Right atrium auricular region (tissue), 2 donors: ENCODE measurements at regions not wholly inside any gene's neighbourhood (a gene's known extent, or its start where the extent isn't known, plus 50 kb on each side); places are given as distances from the start of the nearest gene placed in this dataset.
"Not testable (repeated sequence)": the region's sequence is repeated elsewhere in the genome, so short reads cannot be mapped to it uniquely, and the experiment has no call there.

Experiments
- DNase-seq: peaks from one replicate; pipeline ENCODE4 v3.0.0-alpha.2; 2019; ENCODE audit warnings: low spot score
- H3K27ac ChIP-seq, 2 donors: fragments of 200-600 bp; sonication (generic); 1 replicate in 1 of 2; 2 replicates in 1 of 2; pipeline ENCODE4 v1.5.1; 2016 to 2019
- H3K27me3 ChIP-seq, 2 donors: fragments of 200-600 bp; sonication (generic); one replicate each; pipeline versions ENCODE4 v1.5.1 to v1.6.0; 2017 to 2019
- H3K36me3 ChIP-seq: fragments of 200-600 bp; sonication (generic); one replicate; pipeline ENCODE4 v1.5.1; 2016
- H3K4me1 ChIP-seq, 2 donors: fragments of 200-600 bp; sonication (generic); one replicate each; pipeline versions ENCODE4 v1.5.1 to v1.6.0; 2017 to 2019
- H3K4me3 ChIP-seq, 2 donors: fragments of 200-600 bp; sonication (generic); 1 replicate in 1 of 2; 2 replicates in 1 of 2; pipeline ENCODE4 v1.5.1; 2017 to 2019; ENCODE audit warnings: mild to moderate bottlenecking in 1 of 2, moderate library complexity in 1 of 2
- H3K9me3 ChIP-seq, 2 donors: fragments of 200-600 bp; sonication (generic); one replicate each; pipeline ENCODE4 v1.5.1; 2019
- TF ChIP-seq, protein P1 (sequence below), 2 donors: fragments of 200-600 bp; sonication (generic); IDR thresholded peaks; one replicate each; pipeline ENCODE4 v1.5.1; 2019; ENCODE audit warnings: antibody characterized with exemption in 2 of 2

DNA sequence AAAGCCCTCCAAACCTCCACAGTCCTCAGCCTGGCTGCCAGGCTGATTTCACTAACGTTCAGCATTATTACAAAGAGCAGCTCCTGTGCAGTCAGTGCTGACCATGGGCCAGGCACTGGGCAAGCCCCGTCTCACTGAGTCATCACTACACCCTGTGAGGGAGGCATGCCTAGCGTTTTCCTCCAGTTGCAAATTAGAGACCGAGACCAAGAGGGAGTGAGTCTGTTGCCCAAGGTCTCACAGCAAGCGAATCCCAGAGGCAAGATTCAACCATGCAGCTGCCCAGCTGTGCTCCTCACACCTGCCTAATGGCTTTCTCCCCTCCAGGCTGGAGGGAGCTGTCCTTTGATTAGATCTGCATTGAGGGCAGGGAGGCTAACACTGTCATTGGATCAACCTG, 229.3 kb upstream of the LHX5 start:
- Histone ChIP-seq H3K27me3 (peaks cover 0 to 4% of the 10 kb centered on the region in 2 donors), H3K36me3 (no peaks in the 10 kb centered on the region), H3K27ac (no peak overlapping the region), H3K4me1 (no peaks in the 10 kb centered on the region), H3K9me3 (no peaks in the 10 kb centered on the region), H3K4me3 (no peak overlapping the region)
- TF ChIP-seq, protein P1, sequence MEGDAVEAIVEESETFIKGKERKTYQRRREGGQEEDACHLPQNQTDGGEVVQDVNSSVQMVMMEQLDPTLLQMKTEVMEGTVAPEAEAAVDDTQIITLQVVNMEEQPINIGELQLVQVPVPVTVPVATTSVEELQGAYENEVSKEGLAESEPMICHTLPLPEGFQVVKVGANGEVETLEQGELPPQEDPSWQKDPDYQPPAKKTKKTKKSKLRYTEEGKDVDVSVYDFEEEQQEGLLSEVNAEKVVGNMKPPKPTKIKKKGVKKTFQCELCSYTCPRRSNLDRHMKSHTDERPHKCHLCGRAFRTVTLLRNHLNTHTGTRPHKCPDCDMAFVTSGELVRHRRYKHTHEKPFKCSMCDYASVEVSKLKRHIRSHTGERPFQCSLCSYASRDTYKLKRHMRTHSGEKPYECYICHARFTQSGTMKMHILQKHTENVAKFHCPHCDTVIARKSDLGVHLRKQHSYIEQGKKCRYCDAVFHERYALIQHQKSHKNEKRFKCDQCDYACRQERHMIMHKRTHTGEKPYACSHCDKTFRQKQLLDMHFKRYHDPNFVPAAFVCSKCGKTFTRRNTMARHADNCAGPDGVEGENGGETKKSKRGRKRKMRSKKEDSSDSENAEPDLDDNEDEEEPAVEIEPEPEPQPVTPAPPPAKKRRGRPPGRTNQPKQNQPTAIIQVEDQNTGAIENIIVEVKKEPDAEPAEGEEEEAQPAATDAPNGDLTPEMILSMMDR (IDR thresholded peaks at IDR 0.05), result no peak
- no peak for DNase-seq

DNA sequence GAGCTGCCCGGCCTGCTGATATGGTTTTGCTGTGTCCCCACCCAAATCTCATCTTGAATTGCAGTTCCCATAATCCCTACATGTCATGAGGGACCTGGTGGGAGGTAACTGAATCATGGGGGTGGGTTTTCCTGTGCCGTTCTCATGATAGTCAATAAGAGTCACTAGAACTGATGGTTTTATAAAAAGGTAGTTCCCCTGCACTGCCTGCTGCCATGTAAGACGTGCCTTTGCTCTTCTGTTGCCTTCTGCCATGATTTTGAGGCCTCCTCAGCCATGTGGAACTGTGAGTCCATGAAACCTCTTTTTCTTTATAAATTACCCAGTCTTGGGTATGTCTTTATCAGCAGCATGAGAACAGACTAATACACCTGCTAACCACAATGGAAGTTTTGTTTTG, 228.3 kb upstream of the LHX5 start:
- not testable (repeated sequence) for H3K9me3 ChIP-seq, H3K4me3 ChIP-seq, H3K36me3 ChIP-seq, H3K27me3 ChIP-seq, DNase-seq, H3K4me1 ChIP-seq, H3K27ac ChIP-seq

DNA sequence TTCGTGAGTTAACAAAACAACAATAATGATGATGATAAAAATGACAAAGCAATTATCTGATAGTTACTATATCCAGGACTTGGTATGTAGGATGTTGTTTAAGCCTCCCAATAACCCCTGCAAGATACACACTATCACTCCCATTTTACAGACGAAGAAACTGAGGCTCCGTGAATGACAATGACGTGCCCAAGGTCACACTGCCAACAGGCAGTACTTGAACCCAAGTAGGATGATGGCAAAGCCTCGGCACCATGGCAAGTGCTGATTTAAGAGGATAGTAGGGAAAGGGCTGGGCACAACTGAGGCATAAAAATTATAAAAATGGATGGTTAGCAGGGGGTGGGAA, 226.8 kb upstream of the LHX5 start:
- TF ChIP-seq, protein P1 (IDR thresholded peaks at IDR 0.05), result no peak
- Histone ChIP-seq H3K9me3 (no peaks in the 10 kb centered on the region), H3K4me1 (no peaks in the 10 kb centered on the region), H3K27me3 (peaks cover 0 to 4% of the 10 kb centered on the region in 2 donors), H3K27ac (no peak overlapping the region), H3K4me3 (no peak overlapping the region), H3K36me3 (no peaks in the 10 kb centered on the region)
- no peak for DNase-seq

DNA sequence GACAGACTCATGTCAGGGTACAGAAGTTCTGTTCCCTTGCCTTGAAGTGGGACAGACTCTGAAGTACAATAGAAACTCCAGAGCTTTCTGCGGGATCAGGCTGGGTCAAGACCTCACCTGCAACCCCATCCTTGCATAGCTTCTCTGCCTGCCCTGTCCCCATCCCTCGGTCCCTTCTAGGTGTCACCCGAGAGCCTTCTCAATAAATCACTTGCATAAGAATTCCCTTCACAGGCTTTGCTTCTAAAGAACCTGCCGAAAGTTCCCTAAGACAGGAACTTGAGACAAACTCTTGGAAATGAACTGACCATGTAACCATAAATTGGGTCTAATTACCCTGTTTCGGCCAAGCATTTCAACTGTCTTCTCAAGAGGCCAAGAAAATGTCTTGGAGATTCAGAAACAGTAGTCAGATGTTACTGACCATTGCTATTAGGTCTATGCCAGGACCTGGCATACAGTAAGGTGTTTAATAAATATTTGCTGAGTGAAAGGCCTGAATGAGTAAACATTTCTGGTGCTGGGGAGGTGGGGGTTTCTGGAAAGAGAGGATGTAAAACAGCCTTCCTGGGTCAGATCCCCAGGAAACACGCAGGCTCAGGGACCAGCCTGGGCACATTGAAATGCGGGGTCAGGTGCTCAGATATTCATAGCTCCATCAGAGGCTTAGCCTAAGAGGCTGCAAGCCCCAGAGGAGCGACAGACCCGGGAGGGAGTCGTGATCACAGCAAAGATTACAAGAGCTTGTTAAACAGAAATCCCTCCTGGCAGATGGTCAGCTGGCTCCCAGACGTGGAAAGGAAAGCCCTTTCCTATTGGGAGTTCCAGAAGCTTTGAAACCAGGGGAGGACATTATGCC, 226.2 kb upstream of the LHX5 start:
- TF ChIP-seq, protein P1 (IDR thresholded peaks at IDR 0.05), result no peak
- Histone ChIP-seq H3K27ac (no peak overlapping the region), H3K4me3 (no peak overlapping the region), H3K4me1 (no peaks in the 10 kb centered on the region), H3K9me3 (no peaks in the 10 kb centered on the region), H3K27me3 (peaks cover 0 to 4% of the 10 kb centered on the region in 2 donors), H3K36me3 (no peaks in the 10 kb centered on the region)
- DNase-seq, result no peak

DNA sequence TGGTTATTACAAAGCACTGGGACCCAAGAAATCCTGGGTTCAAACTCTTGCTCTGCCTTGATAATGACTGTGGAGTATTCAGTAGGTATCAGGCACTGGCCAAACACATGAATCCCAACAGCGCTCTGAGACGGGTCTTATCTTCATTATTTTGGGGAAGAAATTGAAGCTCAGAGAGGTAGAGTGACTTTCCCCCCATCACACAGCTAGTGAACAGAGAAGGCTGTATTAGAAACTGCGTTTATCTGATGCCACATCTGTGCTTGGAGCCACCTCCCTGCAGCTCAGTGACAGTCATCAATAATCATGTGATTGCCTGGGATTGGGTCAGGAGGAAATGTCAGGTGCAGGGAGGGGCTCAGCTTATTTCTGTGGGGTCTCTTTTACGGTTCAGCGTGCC, 225.4 kb upstream of the LHX5 start:
- no peaks in the 10 kb centered on the region for H3K9me3 ChIP-seq
- peaks cover 0 to 4% of the 10 kb centered on the region in 2 donors for H3K27me3 ChIP-seq
- no peak for DNase-seq
- H3K4me3 ChIP-seq, result no peak overlapping the region
- H3K36me3 ChIP-seq, result no peaks in the 10 kb centered on the region
- TF ChIP-seq, protein P1 (IDR thresholded peaks at IDR 0.05), result no peak
- no peak overlapping the region for H3K27ac ChIP-seq
- H3K4me1 ChIP-seq, result no peaks in the 10 kb centered on the region

- no peak overlapping the region for H3K27ac ChIP-seq
- no peaks in the 10 kb centered on the region for H3K4me1 ChIP-seq
- no peaks in the 10 kb centered on the region for H3K9me3 ChIP-seq
- DNase-seq, result no peak
- H3K36me3 ChIP-seq, result no peaks in the 10 kb centered on the region
- TF ChIP-seq, protein P1 (IDR thresholded peaks at IDR 0.05), result no peak
- no peak overlapping the region for H3K4me3 ChIP-seq
- peaks cover 0 to 4% of the 10 kb centered on the region in 2 donors for H3K27me3 ChIP-seq
These were observed 222.0 kb upstream of the LHX5 start for GRCh38 chr12:113693693-113694092.
